NCI-H2227 treated with DMSO at 0.1 percent for 48 hours (cell line): ENCODE measurements at regions not wholly inside any gene's neighbourhood (a gene's known extent, or its start where the extent isn't known, plus 50 kb on each side); places are given as distances from the start of the nearest gene placed in this dataset.
"Not testable (repeated sequence)": the region's sequence is repeated elsewhere in the genome, so short reads cannot be mapped to it uniquely, and the experiment has no call there.

ENCODE experiments used
- DNase-seq: peaks from one replicate; lab custom pipeline; 2025; lab: John Stamatoyannopoulos, UW

GRCh38 chr6:80411486-80411885, 305.0 kb downstream of the BCKDHB start:
- no peak for DNase-seq

- DNase-seq = not testable (repeated sequence)
These were observed 301.5 kb downstream of the BCKDHB start for GRCh38 chr6:80407976-80408375.

GRCh38 chr6:80404889-80405288, 298.4 kb downstream of the BCKDHB start:
- DNase-seq = no peak

GRCh38 chr6:80403365-80403764, 296.9 kb downstream of the BCKDHB start:
- no peak for DNase-seq

DNA sequence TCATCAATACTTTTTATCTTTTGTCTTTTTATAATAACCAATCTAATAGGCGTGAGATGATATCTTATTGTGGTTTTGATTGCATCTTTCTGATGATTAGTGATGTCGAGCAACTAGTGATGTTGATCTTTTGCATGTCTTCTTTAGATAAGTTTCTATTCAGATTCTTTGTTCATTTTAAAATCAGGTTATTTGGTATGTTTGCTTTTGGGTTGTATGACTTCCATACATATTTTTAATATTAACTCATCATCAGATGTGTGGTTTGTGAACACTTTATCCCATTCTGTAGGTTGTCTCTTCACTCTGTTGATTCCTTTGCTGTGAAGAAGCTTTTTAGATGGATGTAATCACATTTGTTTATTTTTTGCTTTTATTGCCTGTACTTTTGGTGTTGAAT, 295.8 kb downstream of the BCKDHB start:
- no peak for DNase-seq
